Upper lobe of left lung (tissue), 4 donors: ENCODE measurements at regions not wholly inside any gene's neighbourhood (a gene's known extent, or its start where the extent isn't known, plus 50 kb on each side); places are given as distances from the start of the nearest gene placed in this dataset.

Experiments
- CTCF ChIP-seq, 6 experiments: fragments of 450-650 bp in 4 of 6; fragments of 200-600 bp in 2 of 6; sonication (generic) in 2 of 6; IDR thresholded peaks; one replicate each; pipeline ENCODE4 v1.5.1; 2016 to 2019; ENCODE audit warnings: antibody characterized with exemption in 6 of 6
- POLR2AphosphoS5 ChIP-seq, 2 donors: sonication (generic); formaldehyde crosslinking; IDR thresholded peaks; one replicate each; pipeline ENCODE4 v1.5.1; 2017; ENCODE audit warnings: antibody characterized with exemption in 2 of 2

- TF ChIP-seq CTCF (IDR thresholded peaks at IDR 0.05): no peak
- no peak for TF ChIP-seq POLR2AphosphoS5 (IDR thresholded peaks at IDR 0.05)
Observed at GRCh38 chr20:48364055-48364454, 463.7 kb downstream of the PREX1 start.
